ENCODE measurements at regions not wholly inside any gene's neighbourhood (a gene's known extent, or its start where the extent isn't known, plus 50 kb on each side); places are given as distances from the start of the nearest gene placed in this dataset.

GRCh38 chr16:79365702-79366101 is 234.8 kb downstream of the MAF start:
- Mint-ChIP-seq H3K27ac (ENCODE audit: unreplicated experiment) (no peak overlapping the region), H3K4me1 (ENCODE audit: low read depth, unreplicated experiment) (peaks cover 4% of the 10 kb centered on the region), H3K27me3 (ENCODE audit: low read depth, unreplicated experiment) (peaks cover 13% of the 10 kb centered on the region), H3K4me3 (ENCODE audit: unreplicated experiment) (no peak overlapping the region), H3K36me3 (ENCODE audit: low read depth, unreplicated experiment) (no peaks in the 10 kb centered on the region), H3K9me3 (ENCODE audit: unreplicated experiment) (peaks cover 7% of the 10 kb centered on the region)
- Histone ChIP-seq H3K36me3 (ENCODE audit: insufficient read depth, low read length) (no peaks in the 10 kb centered on the region), H3K79me2 (ENCODE audit: insufficient read depth, low read length) (no peaks in the 10 kb centered on the region), H2AFZ (ENCODE audit: low read depth, low read length) (no peak overlapping the region), H3K4me2 (ENCODE audit: low read length) (no peak overlapping the region), H3K27me3 (ENCODE audit: insufficient read depth, low read length) (no peaks in the 10 kb centered on the region), H3K4me3 (ENCODE audit: insufficient read depth, low read depth, low read length) (no peak overlapping the region), H3K27ac (ENCODE audit: low read depth, low read length) (no peak overlapping the region), H4K20me1 (ENCODE audit: insufficient read depth, low read length) (no peaks in the 10 kb centered on the region), H3K4me1 (ENCODE audit: insufficient read depth, low read length) (no peaks in the 10 kb centered on the region), H3K9me3 (ENCODE audit: insufficient read depth, low read depth, low read length) (peaks cover 8% of the 10 kb centered on the region), H3K9ac (ENCODE audit: low read length) (no peak overlapping the region)
- no peak for FAIRE-seq
- no peak for DNase-seq (ENCODE audit: low read depth)
- TF ChIP-seq CTCF (IDR thresholded peaks at IDR 0.05; ENCODE audit: insufficient read depth, low read depth, low read length) (no peak), EZH2 (IDR thresholded peaks at IDR 0.05; ENCODE audit: insufficient read depth, low read length) (no peak)

- no peak for DNase-seq (ENCODE audit: low read depth)
- H3K27me3 Mint-ChIP-seq (ENCODE audit: low read depth, unreplicated experiment) = peaks cover 10% of the 10 kb centered on the region
- no peak overlapping the region for H2AFZ ChIP-seq (ENCODE audit: low read depth, low read length)
- H3K27ac Mint-ChIP-seq (ENCODE audit: unreplicated experiment) = no peak overlapping the region
- no peaks in the 10 kb centered on the region for H3K4me1 Mint-ChIP-seq (ENCODE audit: low read depth, unreplicated experiment)
- H3K27me3 ChIP-seq (ENCODE audit: insufficient read depth, low read length) = no peaks in the 10 kb centered on the region
- no peaks in the 10 kb centered on the region for H3K36me3 ChIP-seq (ENCODE audit: insufficient read depth, low read length)
- no peak overlapping the region for H3K4me2 ChIP-seq (ENCODE audit: low read length)
- H3K4me3 Mint-ChIP-seq (ENCODE audit: unreplicated experiment) = no peak overlapping the region
- no peaks in the 10 kb centered on the region for H4K20me1 ChIP-seq (ENCODE audit: insufficient read depth, low read length)
- no peaks in the 10 kb centered on the region for H3K79me2 ChIP-seq (ENCODE audit: insufficient read depth, low read length)
- no peaks in the 10 kb centered on the region for H3K4me1 ChIP-seq (ENCODE audit: insufficient read depth, low read length)
- FAIRE-seq = no peak
- peaks cover 8% of the 10 kb centered on the region for H3K9me3 ChIP-seq (ENCODE audit: insufficient read depth, low read depth, low read length)
- no peak overlapping the region for H3K9ac ChIP-seq (ENCODE audit: low read length)
- H3K9me3 Mint-ChIP-seq (ENCODE audit: unreplicated experiment) = peaks cover 4% of the 10 kb centered on the region
- H3K27ac ChIP-seq (ENCODE audit: low read depth, low read length) = no peak overlapping the region
- TF ChIP-seq CTCF (IDR thresholded peaks at IDR 0.05; ENCODE audit: insufficient read depth, low read depth, low read length) (no peak), EZH2 (IDR thresholded peaks at IDR 0.05; ENCODE audit: insufficient read depth, low read length) (no peak)
- no peak overlapping the region for H3K4me3 ChIP-seq (ENCODE audit: insufficient read depth, low read depth, low read length)
- no peaks in the 10 kb centered on the region for H3K36me3 Mint-ChIP-seq (ENCODE audit: low read depth, unreplicated experiment)
Measured at GRCh38 chr16:79363484-79363883, 237.1 kb downstream of the MAF start.

- Histone ChIP-seq H4K20me1 (ENCODE audit: insufficient read depth, low read length) (no peaks in the 10 kb centered on the region), H3K9me3 (ENCODE audit: insufficient read depth, low read depth, low read length) (peaks cover 8% of the 10 kb centered on the region), H2AFZ (ENCODE audit: low read depth, low read length) (no peak overlapping the region), H3K27ac (ENCODE audit: low read depth, low read length) (no peak overlapping the region), H3K9ac (ENCODE audit: low read length) (no peak overlapping the region), H3K36me3 (ENCODE audit: insufficient read depth, low read length) (no peaks in the 10 kb centered on the region), H3K79me2 (ENCODE audit: insufficient read depth, low read length) (no peaks in the 10 kb centered on the region), H3K4me3 (ENCODE audit: insufficient read depth, low read depth, low read length) (no peak overlapping the region), H3K4me2 (ENCODE audit: low read length) (no peak overlapping the region), H3K4me1 (ENCODE audit: insufficient read depth, low read length) (no peaks in the 10 kb centered on the region), H3K27me3 (ENCODE audit: insufficient read depth, low read length) (no peaks in the 10 kb centered on the region)
- H3K4me1 Mint-ChIP-seq (ENCODE audit: low read depth, unreplicated experiment) = no peaks in the 10 kb centered on the region
- peaks cover 10% of the 10 kb centered on the region for H3K27me3 Mint-ChIP-seq (ENCODE audit: low read depth, unreplicated experiment)
- DNase-seq (ENCODE audit: low read depth) (no peak), FAIRE-seq (no peak)
- no peak for TF ChIP-seq EZH2 (IDR thresholded peaks at IDR 0.05; ENCODE audit: insufficient read depth, low read length)
- no peak for TF ChIP-seq CTCF (IDR thresholded peaks at IDR 0.05; ENCODE audit: insufficient read depth, low read depth, low read length)
- no peaks in the 10 kb centered on the region for H3K36me3 Mint-ChIP-seq (ENCODE audit: low read depth, unreplicated experiment)
- peaks cover 4% of the 10 kb centered on the region for H3K9me3 Mint-ChIP-seq (ENCODE audit: unreplicated experiment)
- H3K27ac Mint-ChIP-seq (ENCODE audit: unreplicated experiment) = no peak overlapping the region
- no peak overlapping the region for H3K4me3 Mint-ChIP-seq (ENCODE audit: unreplicated experiment)
Measured at GRCh38 chr16:79363035-79363434, 237.5 kb downstream of the MAF start.
